Mammary epithelial cell (primary cell): ENCODE measurements at regions not wholly inside any gene's neighbourhood (a gene's known extent, or its start where the extent isn't known, plus 50 kb on each side); places are given as distances from the start of the nearest gene placed in this dataset.

Experiments used
- CTCF ChIP-seq, 2 donors: IDR thresholded peaks in 1 of 2; conservative IDR thresholded peaks in 1 of 2; 2 replicates each; pipeline ENCODE4 v1.5.1; 2011 to 2012; ENCODE audit warnings: inconsistent platforms in 2 of 2, low read length in 2 of 2, mild to moderate bottlenecking in 2 of 2, control low read depth in 1 of 2, low read depth in 1 of 2; ENCODE audit not compliant: insufficient read depth in 1 of 2; ENCODE audit errors: extremely low read depth in 1 of 2
- EZH2 ChIP-seq: IDR thresholded peaks from 2 replicates; pipeline ENCODE4 v1.6.1; 2012; ENCODE audit warnings: low read length, inconsistent platforms, borderline replicate concordance

- TF ChIP-seq CTCF (conservative IDR thresholded peaks at IDR 0.05 in 1 of 2, IDR thresholded peaks at IDR 0.05 in 1 of 2; ENCODE audit: extremely low read depth in 1 of 2, insufficient read depth in 1 of 2, low read depth in 1 of 2, low read length in 2 of 2) (no peak), EZH2 (no peak)
Observed at GRCh38 chr1:188670837-188671236, 1806.8 kb downstream of the BRINP3 start.
